Body of pancreas (tissue), 4 donors: ENCODE measurements at regions not wholly inside any gene's neighbourhood (a gene's known extent, or its start where the extent isn't known, plus 50 kb on each side); places are given as distances from the start of the nearest gene placed in this dataset.

Experiments
- ATAC-seq: fragments of 150-250 bp; one replicate; pipeline ENCODE4 v1.9.1; 2016
- DNase-seq, 4 donors: peaks; one replicate each; pipeline ENCODE4 v3.0.0-alpha.2; 2019
- H3K27ac ChIP-seq, 4 donors: fragments of 200-600 bp; sonication (generic); 1 replicate in 3 of 4; 2 replicates in 1 of 4; pipeline versions ENCODE4 v1.5.1 to v1.6.1; 2016 to 2019; ENCODE audit warnings: mild to moderate bottlenecking in 1 of 4, mixed read lengths in 1 of 4, moderate library complexity in 1 of 4
- H3K27me3 ChIP-seq, 2 donors: fragments of 200-600 bp; sonication (generic); one replicate each; pipeline ENCODE4 v1.6.0; 2016; ENCODE audit warnings: mild to moderate bottlenecking in 1 of 2
- H3K36me3 ChIP-seq, 2 donors: fragments of 200-600 bp; sonication (generic); replicated peaks in 1 of 2; 2 replicates each; pipeline ENCODE4 v1.5.1; 2016; ENCODE audit warnings: low read depth in 2 of 2; ENCODE audit not compliant: insufficient read depth in 1 of 2
- H3K4me1 ChIP-seq: fragments of 200-600 bp; sonication (generic); one replicate; pipeline ENCODE4 v1.6.0; 2016
- H3K4me3 ChIP-seq, 2 donors: fragments of 200-600 bp; sonication (generic); 1 replicate in 1 of 2; 2 replicates in 1 of 2; pipeline ENCODE4 v1.5.1; 2016 to 2019
- H3K9me3 ChIP-seq, 3 donors: fragments of 200-600 bp; sonication (generic); 1 replicate in 2 of 3; 2 replicates in 1 of 3; pipeline ENCODE4 v1.5.1; 2016
- POLR2A ChIP-seq, 3 donors: fragments of 450-650 bp; IDR thresholded peaks; one replicate each; pipeline ENCODE4 v1.6.1; 2016; ENCODE audit warnings: antibody characterized with exemption in 3 of 3, mild to moderate bottlenecking in 2 of 3
- WGBS, 2 donors: methylation state at CpG; one replicate each; pipeline ENCODE4 v1.1.5; 2017; 5-methylcytosine and 5-hydroxymethylcytosine counted together
- intact Hi-C: fragments of 100-400 bp; cut with DNase I; formaldehyde crosslinking; loops from one replicate; pipeline ENCODE4 v1.15.1; 2023
- TF ChIP-seq, protein P1 (sequence below), 7 experiments: fragments of 450-650 bp in 4 of 7; fragments of 200-600 bp in 3 of 7; sonication (generic) in 3 of 7; IDR thresholded peaks; one replicate each; pipeline ENCODE4 v1.5.1; 2016 to 2019; ENCODE audit warnings: antibody characterized with exemption in 7 of 7

- no peaks in the 10 kb centered on the region for H3K9me3 ChIP-seq
- 50 to 75% methylated on average over 1 of the region's 1 CpG for WGBS, 2 donors
- H3K36me3 ChIP-seq, result no peaks in the 10 kb centered on the region
- DNase-seq, result no peak
- no peaks in the 10 kb centered on the region for H3K27me3 ChIP-seq
- ATAC-seq, result no peak
- TF ChIP-seq POLR2A (IDR thresholded peaks at IDR 0.05), result no peak
- TF ChIP-seq, protein P1, sequence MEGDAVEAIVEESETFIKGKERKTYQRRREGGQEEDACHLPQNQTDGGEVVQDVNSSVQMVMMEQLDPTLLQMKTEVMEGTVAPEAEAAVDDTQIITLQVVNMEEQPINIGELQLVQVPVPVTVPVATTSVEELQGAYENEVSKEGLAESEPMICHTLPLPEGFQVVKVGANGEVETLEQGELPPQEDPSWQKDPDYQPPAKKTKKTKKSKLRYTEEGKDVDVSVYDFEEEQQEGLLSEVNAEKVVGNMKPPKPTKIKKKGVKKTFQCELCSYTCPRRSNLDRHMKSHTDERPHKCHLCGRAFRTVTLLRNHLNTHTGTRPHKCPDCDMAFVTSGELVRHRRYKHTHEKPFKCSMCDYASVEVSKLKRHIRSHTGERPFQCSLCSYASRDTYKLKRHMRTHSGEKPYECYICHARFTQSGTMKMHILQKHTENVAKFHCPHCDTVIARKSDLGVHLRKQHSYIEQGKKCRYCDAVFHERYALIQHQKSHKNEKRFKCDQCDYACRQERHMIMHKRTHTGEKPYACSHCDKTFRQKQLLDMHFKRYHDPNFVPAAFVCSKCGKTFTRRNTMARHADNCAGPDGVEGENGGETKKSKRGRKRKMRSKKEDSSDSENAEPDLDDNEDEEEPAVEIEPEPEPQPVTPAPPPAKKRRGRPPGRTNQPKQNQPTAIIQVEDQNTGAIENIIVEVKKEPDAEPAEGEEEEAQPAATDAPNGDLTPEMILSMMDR (IDR thresholded peaks at IDR 0.05), result no peak
- H3K27ac ChIP-seq, result no peak overlapping the region
- peaks cover 9% of the 10 kb centered on the region for H3K4me1 ChIP-seq
- intact Hi-C loops, result no loop called here
- H3K4me3 ChIP-seq, result no peak overlapping the region
These were observed 100.1 kb downstream of the SCP2D1 start for GRCh38 chr20:18913701-18914100.

DNA sequence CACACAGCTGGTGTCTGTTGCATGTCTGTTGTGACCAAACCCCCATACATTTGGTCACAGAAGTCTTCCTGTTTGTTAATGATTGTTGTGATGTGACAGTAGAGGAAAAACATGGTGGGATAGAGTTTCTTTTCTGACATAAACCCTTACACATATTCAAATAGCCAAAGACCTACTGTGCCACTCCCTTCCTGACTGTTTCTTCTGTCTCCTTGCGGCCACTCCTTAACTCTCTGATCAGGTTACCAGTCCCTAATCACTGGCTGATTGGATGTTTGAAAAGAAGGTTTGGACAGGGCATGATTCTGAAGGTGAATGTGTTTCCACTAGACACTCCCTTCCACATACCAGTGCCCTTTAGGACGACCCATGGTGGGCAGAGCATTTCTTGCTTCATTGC, 101.2 kb downstream of the SCP2D1 start:
- Histone ChIP-seq H3K27ac (no peak overlapping the region), H3K36me3 (no peaks in the 10 kb centered on the region), H3K4me3 (no peak overlapping the region), H3K9me3 (no peaks in the 10 kb centered on the region), H3K27me3 (no peaks in the 10 kb centered on the region), H3K4me1 (peaks cover 9% of the 10 kb centered on the region)
- DNase-seq (no peak), ATAC-seq (no peak)
- TF ChIP-seq POLR2A (IDR thresholded peaks at IDR 0.05), result no peak
- TF ChIP-seq, protein P1 (IDR thresholded peaks at IDR 0.05), result no peak
- intact Hi-C loops, result no loop called here
- 65 to 83% methylated on average over 2 of the region's 2 CpGs for whole genome bisulfite sequencing, 2 donors

GRCh38 chr20:18916886-18917750, 103.5 kb downstream of the SCP2D1 start:
- H3K27me3 ChIP-seq, result no peaks in the 10 kb centered on the region
- 72 to 83% methylated on average over 6 of the region's 6 CpGs for WGBS, 2 donors
- no peaks in the 10 kb centered on the region for H3K4me1 ChIP-seq
- no peak for DNase-seq
- intact Hi-C loops, result no loop called here
- H3K4me3 ChIP-seq, result no peak overlapping the region
- no peak for TF ChIP-seq POLR2A (IDR thresholded peaks at IDR 0.05)
- TF ChIP-seq, protein P1 (IDR thresholded peaks at IDR 0.05), result no peak
- no peaks in the 10 kb centered on the region for H3K9me3 ChIP-seq
- no peak for ATAC-seq
- no peaks in the 10 kb centered on the region for H3K36me3 ChIP-seq
- H3K27ac ChIP-seq, result no peak overlapping the region

DNA sequence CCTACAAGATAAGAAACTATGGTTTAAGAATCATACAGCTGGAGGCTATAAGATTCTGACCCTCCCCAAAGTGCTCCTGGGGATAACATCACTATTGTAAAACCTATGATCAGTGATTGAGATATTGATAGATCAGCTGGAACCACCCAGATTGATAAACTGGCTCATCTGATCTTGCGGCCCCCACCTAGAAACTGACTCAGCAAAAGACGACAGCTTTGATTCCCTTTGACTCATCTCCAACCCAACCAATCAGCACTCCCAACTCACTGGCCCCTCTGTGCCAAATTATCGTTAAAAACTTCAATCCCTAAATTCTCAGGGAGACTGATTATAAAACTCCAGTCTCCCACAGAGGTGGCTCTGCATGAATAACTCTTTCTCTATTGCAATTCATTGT, 106.4 kb downstream of the SCP2D1 start:
- no peaks in the 10 kb centered on the region for H3K9me3 ChIP-seq
- WGBS, 2 donors, result 72 to 83% methylated on average over 3 of the region's 3 CpGs
- intact Hi-C loops, result no loop called here
- H3K27ac ChIP-seq, result no peak overlapping the region
- no peak overlapping the region for H3K4me3 ChIP-seq
- TF ChIP-seq POLR2A (IDR thresholded peaks at IDR 0.05), result no peak
- TF ChIP-seq, protein P1 (IDR thresholded peaks at IDR 0.05), result no peak
- DNase-seq (no peak), ATAC-seq (no peak)
- no peaks in the 10 kb centered on the region for H3K36me3 ChIP-seq
- H3K4me1 ChIP-seq, result no peaks in the 10 kb centered on the region
- H3K27me3 ChIP-seq, result no peaks in the 10 kb centered on the region

DNA sequence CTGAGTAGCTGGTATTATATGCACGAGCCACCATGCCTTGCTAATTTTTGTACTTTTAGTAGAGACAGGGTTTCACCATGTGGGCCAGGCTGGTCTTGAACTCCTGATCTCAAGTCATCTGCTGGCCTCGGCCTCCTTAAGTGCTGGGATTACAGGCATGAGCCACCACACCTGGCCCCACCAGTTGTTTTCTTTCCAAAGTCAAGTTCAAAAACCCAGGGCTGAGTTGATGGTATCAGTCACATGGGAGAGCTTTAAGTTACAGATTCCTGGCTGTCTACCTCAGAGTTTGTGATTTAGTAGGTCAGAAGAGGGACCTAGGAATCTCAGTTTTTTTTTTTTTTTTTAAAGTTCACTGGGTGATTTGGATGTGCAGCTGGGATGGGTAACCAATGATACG, 107.7 kb downstream of the SCP2D1 start:
- Histone ChIP-seq H3K36me3 (no peaks in the 10 kb centered on the region), H3K9me3 (no peaks in the 10 kb centered on the region), H3K27me3 (no peaks in the 10 kb centered on the region), H3K4me3 (no peak overlapping the region), H3K4me1 (no peaks in the 10 kb centered on the region), H3K27ac (no peak overlapping the region)
- DNase-seq (no peak), ATAC-seq (no peak)
- 83 to 89% methylated on average over 3 of the region's 3 CpGs for WGBS, 2 donors
- TF ChIP-seq, protein P1 (IDR thresholded peaks at IDR 0.05), result no peak
- TF ChIP-seq POLR2A (IDR thresholded peaks at IDR 0.05), result no peak
- intact Hi-C loops, result no loop called here
